Liver (tissue), 8 donors: ENCODE measurements at regions not wholly inside any gene's neighbourhood (a gene's known extent, or its start where the extent isn't known, plus 50 kb on each side); places are given as distances from the start of the nearest gene placed in this dataset.

Experiments
- DNase-seq: peaks from one replicate; pipeline ENCODE4 v3.0.0-alpha.2; 2017; ENCODE audit warnings: low spot score
- H3K27ac ChIP-seq, 2 donors: one replicate each; pipeline ENCODE4 v1.7.0; 2013; ENCODE audit warnings: inconsistent platforms in 2 of 2, low read length in 2 of 2, control low read depth in 1 of 2, low read depth in 1 of 2, mild to moderate bottlenecking in 1 of 2
- H3K27me3 ChIP-seq, 4 donors: one replicate each; pipeline versions ENCODE4 v1.6.1 to v1.7.0; 2013; ENCODE audit warnings: low read length in 3 of 4, inconsistent platforms in 1 of 4, mild to moderate bottlenecking in 1 of 4, moderate library complexity in 1 of 4; ENCODE audit not compliant: control insufficient read depth in 4 of 4, insufficient read depth in 4 of 4
- H3K36me3 ChIP-seq, 4 donors: one replicate each; pipeline versions ENCODE4 v1.6.1 to v1.7.0; 2013; ENCODE audit warnings: low read length in 3 of 4, mild to moderate bottlenecking in 3 of 4, low read depth in 1 of 4, moderate library complexity in 1 of 4; ENCODE audit not compliant: control insufficient read depth in 4 of 4, insufficient read depth in 3 of 4
- H3K4me1 ChIP-seq, 4 donors: one replicate each; pipeline versions ENCODE4 v1.6.1 to v1.7.0; 2013; ENCODE audit warnings: low read length in 3 of 4, mild to moderate bottlenecking in 3 of 4, moderate library complexity in 1 of 4; ENCODE audit not compliant: control insufficient read depth in 4 of 4, insufficient read depth in 4 of 4
- H3K4me3 ChIP-seq, 3 donors: one replicate each; pipeline versions ENCODE4 v1.6.1 to v1.7.0; 2013; ENCODE audit warnings: low read length in 3 of 3, control low read depth in 1 of 3, low read depth in 1 of 3, mild to moderate bottlenecking in 1 of 3
- H3K9ac ChIP-seq, 2 donors: one replicate each; pipeline ENCODE4 v1.7.0; 2013; ENCODE audit warnings: low read length in 2 of 2, mild to moderate bottlenecking in 2 of 2, moderate library complexity in 2 of 2, control low read depth in 1 of 2, low read depth in 1 of 2
- H3K9me3 ChIP-seq, 4 donors: one replicate each; pipeline versions ENCODE4 v1.6.1 to v1.7.0; 2013; ENCODE audit warnings: low read length in 3 of 4; ENCODE audit not compliant: control insufficient read depth in 4 of 4
- CTCF ChIP-seq: fragments of 150-350 bp; IDR thresholded peaks from 2 replicates; pipeline ENCODE4 v1.5.1; 2017; ENCODE audit warnings: improper control_type of control experiment, low read depth, low read length; ENCODE audit not compliant: missing input control
- EGR1 ChIP-seq, 2 donors: IDR thresholded peaks; 2 replicates each; pipeline ENCODE4 v1.6.1; 2016 to 2018; ENCODE audit warnings: antibody characterized with exemption in 2 of 2, low read depth in 2 of 2
- FOXA1 ChIP-seq: IDR thresholded peaks from 2 replicates; pipeline ENCODE4 v1.6.1; 2016; ENCODE audit warnings: antibody characterized with exemption
- FOXA2 ChIP-seq: IDR thresholded peaks from 2 replicates; pipeline ENCODE4 v1.6.1; 2016; ENCODE audit warnings: antibody characterized with exemption
- GABPA ChIP-seq, 2 donors: IDR thresholded peaks in 1 of 2; conservative IDR thresholded peaks in 1 of 2; 2 replicates each; pipeline ENCODE4 v1.6.1; 2016; ENCODE audit warnings: antibody characterized with exemption in 2 of 2, mild to moderate bottlenecking in 1 of 2, moderate library complexity in 1 of 2
- HNF4A ChIP-seq, 2 donors: conservative IDR thresholded peaks; 2 replicates each; pipeline ENCODE4 v1.6.1; 2016; ENCODE audit warnings: antibody characterized with exemption in 2 of 2, mild to moderate bottlenecking in 2 of 2
- HNF4G ChIP-seq: IDR thresholded peaks from 2 replicates; pipeline ENCODE4 v1.6.1; 2016; ENCODE audit warnings: antibody characterized with exemption
- JUND ChIP-seq, 2 donors: IDR thresholded peaks; 2 replicates each; pipeline ENCODE4 v1.6.1; 2016; ENCODE audit warnings: antibody characterized with exemption in 2 of 2
- RAD21 ChIP-seq, 2 donors: IDR thresholded peaks; 2 replicates each; pipeline ENCODE4 v1.6.1; 2016; ENCODE audit warnings: antibody characterized with exemption in 2 of 2, mild to moderate bottlenecking in 2 of 2
- RXRA ChIP-seq, 2 donors: IDR thresholded peaks; 2 replicates each; pipeline ENCODE4 v1.6.1; 2017 to 2018; ENCODE audit warnings: antibody characterized with exemption in 2 of 2, mild to moderate bottlenecking in 1 of 2
- SP1 ChIP-seq: IDR thresholded peaks from 2 replicates; pipeline ENCODE4 v1.6.1; 2018; ENCODE audit warnings: antibody characterized with exemption, mild to moderate bottlenecking
- TAF1 ChIP-seq: conservative IDR thresholded peaks from 2 replicates; pipeline ENCODE4 v1.6.1; 2016; ENCODE audit warnings: antibody characterized with exemption, mild to moderate bottlenecking
- YY1 ChIP-seq: IDR thresholded peaks from 2 replicates; pipeline ENCODE4 v1.6.1; 2016; ENCODE audit warnings: antibody characterized with exemption, mild to moderate bottlenecking
- ZBTB33 ChIP-seq: IDR thresholded peaks from 2 replicates; pipeline ENCODE4 v1.6.1; 2016; ENCODE audit warnings: antibody characterized with exemption
- whole genome bisulfite sequencing: extraction: QIAGEN DNeasy Blood & Tissue Kit; methylation state at CpG from one replicate; pipeline ENCODE4 v1.1.7; 2013; 5-methylcytosine and 5-hydroxymethylcytosine counted together
- TF ChIP-seq, protein P1 (sequence below): IDR thresholded peaks from 2 replicates; pipeline ENCODE4 v1.6.1; 2016; ENCODE audit warnings: antibody characterized with exemption, mild to moderate bottlenecking
- donor health status: healthy.
- donor health status: healthy.
- donor health status: healthy.
- donor health status: healthy.
- donor health status: healthy.

- TF ChIP-seq HNF4G (no peak), SP1 (no peak)
Observed at GRCh38 chr1:37282764-37283163, 191.6 kb upstream of the ZC3H12A start (continued).

- no peak overlapping the region for H3K27ac ChIP-seq
- H3K9ac ChIP-seq: no peak overlapping the region
- no peak for DNase-seq
- WGBS: 62% methylated on average over 4 of the region's 4 CpGs
- H3K36me3 ChIP-seq: no peaks in the 10 kb centered on the region
- H3K27me3 ChIP-seq: no peaks in the 10 kb centered on the region
- TF ChIP-seq FOXA1 (no peak), RXRA (IDR thresholded peaks at IDR 0.05) (no peak), FOXA2 (no peak), TAF1 (no peak), HNF4G (no peak), ZBTB33 (no peak), HNF4A (conservative IDR thresholded peaks at IDR 0.05) (no peak), JUND (IDR thresholded peaks at IDR 0.05) (no peak), RAD21 (IDR thresholded peaks at IDR 0.05) (no peak), YY1 (no peak), CTCF (no peak), SP1 (no peak), GABPA (IDR thresholded peaks at IDR 0.05 in 1 of 2, conservative IDR thresholded peaks at IDR 0.05 in 1 of 2) (no peak), EGR1 (IDR thresholded peaks at IDR 0.05; ENCODE audit: low read depth in 2 of 2) (no peak)
- TF ChIP-seq, protein P1, sequence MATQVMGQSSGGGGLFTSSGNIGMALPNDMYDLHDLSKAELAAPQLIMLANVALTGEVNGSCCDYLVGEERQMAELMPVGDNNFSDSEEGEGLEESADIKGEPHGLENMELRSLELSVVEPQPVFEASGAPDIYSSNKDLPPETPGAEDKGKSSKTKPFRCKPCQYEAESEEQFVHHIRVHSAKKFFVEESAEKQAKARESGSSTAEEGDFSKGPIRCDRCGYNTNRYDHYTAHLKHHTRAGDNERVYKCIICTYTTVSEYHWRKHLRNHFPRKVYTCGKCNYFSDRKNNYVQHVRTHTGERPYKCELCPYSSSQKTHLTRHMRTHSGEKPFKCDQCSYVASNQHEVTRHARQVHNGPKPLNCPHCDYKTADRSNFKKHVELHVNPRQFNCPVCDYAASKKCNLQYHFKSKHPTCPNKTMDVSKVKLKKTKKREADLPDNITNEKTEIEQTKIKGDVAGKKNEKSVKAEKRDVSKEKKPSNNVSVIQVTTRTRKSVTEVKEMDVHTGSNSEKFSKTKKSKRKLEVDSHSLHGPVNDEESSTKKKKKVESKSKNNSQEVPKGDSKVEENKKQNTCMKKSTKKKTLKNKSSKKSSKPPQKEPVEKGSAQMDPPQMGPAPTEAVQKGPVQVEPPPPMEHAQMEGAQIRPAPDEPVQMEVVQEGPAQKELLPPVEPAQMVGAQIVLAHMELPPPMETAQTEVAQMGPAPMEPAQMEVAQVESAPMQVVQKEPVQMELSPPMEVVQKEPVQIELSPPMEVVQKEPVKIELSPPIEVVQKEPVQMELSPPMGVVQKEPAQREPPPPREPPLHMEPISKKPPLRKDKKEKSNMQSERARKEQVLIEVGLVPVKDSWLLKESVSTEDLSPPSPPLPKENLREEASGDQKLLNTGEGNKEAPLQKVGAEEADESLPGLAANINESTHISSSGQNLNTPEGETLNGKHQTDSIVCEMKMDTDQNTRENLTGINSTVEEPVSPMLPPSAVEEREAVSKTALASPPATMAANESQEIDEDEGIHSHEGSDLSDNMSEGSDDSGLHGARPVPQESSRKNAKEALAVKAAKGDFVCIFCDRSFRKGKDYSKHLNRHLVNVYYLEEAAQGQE: no peak
- H3K4me3 ChIP-seq: no peak overlapping the region
- peaks cover 0 to 8% (median 5%) of the 10 kb centered on the region in 4 donors for H3K9me3 ChIP-seq
- H3K4me1 ChIP-seq: no peaks in the 10 kb centered on the region
Observed at GRCh38 chr1:37284053-37284452, 190.3 kb upstream of the ZC3H12A start.

GRCh38 chr1:37286881-37287280, 187.5 kb upstream of the ZC3H12A start:
- no peak for DNase-seq
- no peak overlapping the region for H3K4me3 ChIP-seq
- H3K36me3 ChIP-seq: no peaks in the 10 kb centered on the region
- H3K27ac ChIP-seq: no peak overlapping the region
- H3K9me3 ChIP-seq: peaks cover 0 to 2% (median 0%) of the 10 kb centered on the region in 4 donors
- H3K27me3 ChIP-seq: no peaks in the 10 kb centered on the region
- H3K9ac ChIP-seq: no peak overlapping the region
- TF ChIP-seq SP1: no peak
- H3K4me1 ChIP-seq: no peaks in the 10 kb centered on the region
- 80% methylated on average over 4 of the region's 4 CpGs for WGBS
